SK-N-SH (cell line): ENCODE measurements at regions not wholly inside any gene's neighbourhood (a gene's known extent, or its start where the extent isn't known, plus 50 kb on each side); places are given as distances from the start of the nearest gene placed in this dataset.

ENCODE experiments used
- CTCF ChIA-PET: fragments of 300-600, 350-600 bp; formaldehyde crosslinking; extraction: SDS; loops from one replicate; lab custom pipeline; 2021; lab: Yijun Ruan, JAX
- POLR2A ChIA-PET: fragments of 350-600 bp; sonication (Branson Sonifier 250); formaldehyde crosslinking; extraction: SDS; loops from one replicate; lab custom pipeline; 2020; ENCODE audit warnings: antibody characterized with exemption, inconsistent platforms; lab: Yijun Ruan, JAX
- DNase-seq: peaks from one replicate; pipeline ENCODE4 v3.0.0; 2012
- H2AFZ ChIP-seq: fragments of 200-600 bp; sonication (generic); 2 replicates; pipeline ENCODE4 v1.8.1; 2016; ENCODE audit warnings: antibody characterized with exemption, mild to moderate bottlenecking, low read depth
- H3F3A ChIP-seq: fragments of 200-600 bp; sonication (generic); replicated peaks from 2 replicates; pipeline ENCODE3; 2016; ENCODE audit warnings: antibody characterized with exemption, mild to moderate bottlenecking; ENCODE audit not compliant: insufficient read depth
- H3K27ac ChIP-seq, 2 experiments: fragments of 200-500 bp in 1 of 2; fragments of 200-600 bp in 1 of 2; sonication (Bioruptor generic) in 1 of 2; sonication (generic), shearing (Covaris generic) in 1 of 2; 2 replicates each; pipeline versions ENCODE4 v1.5.1 to v1.6.1; 2014 to 2016; ENCODE audit warnings: low read depth in 2 of 2, inconsistent platforms in 1 of 2, low read length in 1 of 2, mild to moderate bottlenecking in 1 of 2, mixed read lengths in 1 of 2
- H3K27me3 ChIP-seq: fragments of 200-600 bp; sonication (generic), shearing (Covaris generic); 2 replicates; pipeline ENCODE4 v1.6.1; 2016; ENCODE audit warnings: mixed run types; ENCODE audit not compliant: insufficient read depth
- H3K36me3 ChIP-seq, 2 experiments: fragments of 200-500 bp in 1 of 2; fragments of 200-600 bp in 1 of 2; sonication (Bioruptor generic) in 1 of 2; sonication (generic) in 1 of 2; replicated peaks in 1 of 2; 2 replicates each; pipeline versions ENCODE3 to v1.5.1; 2014 to 2016; ENCODE audit warnings: low read length in 1 of 2, mild to moderate bottlenecking in 1 of 2; ENCODE audit not compliant: insufficient read depth in 2 of 2, control insufficient read depth in 1 of 2
- H3K4me1 ChIP-seq, 2 experiments: fragments of 200-500 bp in 1 of 2; fragments of 200-600 bp in 1 of 2; sonication (Bioruptor generic) in 1 of 2; sonication (generic), shearing (Covaris generic) in 1 of 2; 2 replicates each; pipeline versions ENCODE4 v1.5.1 to v1.6.1; 2014 to 2016; ENCODE audit warnings: low read depth in 1 of 2, low read length in 1 of 2, mixed run types in 1 of 2; ENCODE audit not compliant: insufficient read depth in 2 of 2, control insufficient read depth in 1 of 2
- H3K4me2 ChIP-seq: fragments of 200-600 bp; sonication (generic), shearing (Covaris generic); 2 replicates; pipeline ENCODE4 v1.6.1; 2017; ENCODE audit warnings: mixed run types
- H3K4me3 ChIP-seq, 2 experiments: fragments of 200-500 bp in 1 of 2; fragments of 200-600 bp in 1 of 2; sonication (Bioruptor generic) in 1 of 2; sonication (generic), shearing (Covaris generic) in 1 of 2; 2 replicates each; pipeline versions ENCODE4 v1.5.1 to v1.8.1; 2014 to 2016; ENCODE audit warnings: low read depth in 2 of 2, inconsistent platforms in 1 of 2, low read length in 1 of 2, mild to moderate bottlenecking in 1 of 2, mixed read lengths in 1 of 2, moderate library complexity in 1 of 2
- H3K79me2 ChIP-seq: fragments of 200-600 bp; sonication (generic); 2 replicates; pipeline ENCODE4 v1.8.1; 2017; ENCODE audit warnings: mild to moderate bottlenecking; ENCODE audit not compliant: insufficient read depth
- H3K9ac ChIP-seq: fragments of 200-600 bp; sonication (generic); 2 replicates; pipeline ENCODE4 v1.6.1; 2017; ENCODE audit warnings: mixed run types
- H3K9me2 ChIP-seq: fragments of 200-600 bp; sonication (generic); 2 replicates; pipeline ENCODE4 v1.6.1; 2017; ENCODE audit warnings: mixed run types
- H3K9me3 ChIP-seq: fragments of 200-600 bp; sonication (generic); 2 replicates; pipeline ENCODE4 v1.6.1; 2017; ENCODE audit warnings: mixed run types, mild to moderate bottlenecking, moderate library complexity
- H4K20me1 ChIP-seq: fragments of 200-600 bp; sonication (generic); 2 replicates; pipeline ENCODE4 v1.6.1; 2017; ENCODE audit warnings: mild to moderate bottlenecking, mixed run types; ENCODE audit not compliant: insufficient read depth
- CHD2 ChIP-seq: fragments of 150-350 bp; IDR thresholded peaks from 2 replicates; pipeline ENCODE4 v1.6.1; 2018; ENCODE audit warnings: low read length; ENCODE audit not compliant: partially characterized antibody
- CTCF ChIP-seq: fragments of 200-600 bp; sonication (generic); IDR thresholded peaks from 2 replicates; pipeline ENCODE4 v1.6.1; 2017; ENCODE audit warnings: antibody characterized with exemption, mild to moderate bottlenecking, moderate library complexity
- EP300 ChIP-seq, 2 experiments: IDR thresholded peaks; 2 replicates each; pipeline versions ENCODE4 v1.4.0 to v1.6.1; 2012; ENCODE audit warnings: borderline replicate concordance in 1 of 2, low read depth in 1 of 2, low read length in 1 of 2
- FOSL2 ChIP-seq: IDR thresholded peaks from 2 replicates; pipeline ENCODE4 v1.4.0; 2012; ENCODE audit warnings: low read depth, mild to moderate bottlenecking, moderate library complexity, borderline replicate concordance
- FOXJ3 ChIP-seq: sonication (generic); formaldehyde crosslinking; IDR thresholded peaks from 2 replicates; pipeline ENCODE4 v1.5.1; 2020; ENCODE audit warnings: mild to moderate bottlenecking, missing genetic modification reagents
- FOXM1 ChIP-seq: IDR thresholded peaks from 2 replicates; pipeline ENCODE4 v1.4.0; 2012; ENCODE audit warnings: low read depth, mild to moderate bottlenecking
- GABPA ChIP-seq: IDR thresholded peaks from 2 replicates; pipeline ENCODE4 v1.4.0; 2012; ENCODE audit warnings: low read depth, mild to moderate bottlenecking
- IRF3 ChIP-seq: fragments of 150-350 bp; IDR thresholded peaks from 2 replicates; pipeline ENCODE4 v1.6.1; 2016; ENCODE audit warnings: mild to moderate bottlenecking, low read depth, low read length
- MAX ChIP-seq: IDR thresholded peaks from 2 replicates; pipeline ENCODE4 v1.4.0; 2012; ENCODE audit warnings: low read depth
- MEF2A ChIP-seq: IDR thresholded peaks from 2 replicates; pipeline ENCODE4 v1.4.0; 2012; ENCODE audit warnings: low read depth, borderline replicate concordance
- NFIC ChIP-seq: IDR thresholded peaks from 2 replicates; pipeline ENCODE4 v1.4.0; 2012; ENCODE audit warnings: borderline replicate concordance
- RAD21 ChIP-seq: IDR thresholded peaks from 2 replicates; pipeline ENCODE4 v1.6.1; 2012; ENCODE audit warnings: mild to moderate bottlenecking, low read length
- RCOR1 ChIP-seq: fragments of 150-350 bp; IDR thresholded peaks from 2 replicates; pipeline ENCODE4 v1.6.1; 2017; ENCODE audit warnings: antibody characterized with exemption, low read length
- RFX5 ChIP-seq: IDR thresholded peaks from 2 replicates; pipeline ENCODE4 v1.6.1; 2012; ENCODE audit warnings: mild to moderate bottlenecking, improper control_type of control experiment, low read length
- RXRA ChIP-seq: IDR thresholded peaks from 2 replicates; pipeline ENCODE4 v1.4.0; 2012; ENCODE audit warnings: low read depth, mild to moderate bottlenecking, borderline replicate concordance
- SIN3A ChIP-seq: IDR thresholded peaks from 2 replicates; pipeline ENCODE4 v1.6.1; 2012; ENCODE audit warnings: low read depth, mild to moderate bottlenecking, low read length, moderate library complexity, borderline replicate concordance
- TAF1 ChIP-seq: IDR thresholded peaks from 2 replicates; pipeline ENCODE4 v1.6.1; 2012; ENCODE audit warnings: low read depth, mild to moderate bottlenecking, low read length, moderate library complexity, borderline replicate concordance
- TEAD4 ChIP-seq: IDR thresholded peaks from 2 replicates; pipeline ENCODE4 v1.4.0; 2012; ENCODE audit warnings: mild to moderate bottlenecking, borderline replicate concordance; ENCODE audit not compliant: insufficient read depth
- USF1 ChIP-seq: IDR thresholded peaks from 2 replicates; pipeline ENCODE4 v1.4.0; 2012; ENCODE audit warnings: low read depth, borderline replicate concordance
- YY1 ChIP-seq: IDR thresholded peaks from 2 replicates; pipeline ENCODE4 v1.4.0; 2012; ENCODE audit warnings: low read depth, mild to moderate bottlenecking
- ZBTB33 ChIP-seq: IDR thresholded peaks from 2 replicates; pipeline ENCODE4 v1.4.0; 2012; ENCODE audit warnings: low read depth, borderline replicate concordance
- WGBS: methylation state at CpG from one replicate; pipeline ENCODE4 v1.1.6; 2017; ENCODE audit warnings: low lambda C conversion rate; 5-methylcytosine and 5-hydroxymethylcytosine counted together

GRCh38 chr6:165822501-165822900, 159.5 kb upstream of the PDE10A start:
- no peak overlapping the region for H3K9ac ChIP-seq
- H3K4me1 ChIP-seq: no peaks in the 10 kb centered on the region
- no peak overlapping the region for H3K4me3 ChIP-seq
- H3K27me3 ChIP-seq: no peaks in the 10 kb centered on the region
- no peaks in the 10 kb centered on the region for H3K9me2 ChIP-seq
- DNase-seq: no peak
- no peak overlapping the region for H2AFZ ChIP-seq
- H3K9me3 ChIP-seq: no peaks in the 10 kb centered on the region
- POLR2A ChIA-PET: no interaction called here
- no peak for TF ChIP-seq IRF3
- no peak for TF ChIP-seq USF1
- TF ChIP-seq EP300 (IDR thresholded peaks at IDR 0.05; ENCODE audit: borderline replicate concordance in 1 of 2, low read depth in 1 of 2, low read length in 1 of 2): no peak
- TF ChIP-seq GABPA: no peak
- no peak for TF ChIP-seq RAD21
- no peak for TF ChIP-seq MEF2A
- TF ChIP-seq YY1: no peak
- H4K20me1 ChIP-seq: no peaks in the 10 kb centered on the region
- CTCF ChIA-PET: interaction anchor here (0.7 to 0.8 kb wide), 2 partner anchors 28 to 382 kb away, joined by 3 to 4 read pairs; no protein-coding TSS in a partner anchor
- no peak overlapping the region for H3K4me2 ChIP-seq
- 79% methylated on average over 7 of the region's 7 CpGs for WGBS
- no peaks in the 10 kb centered on the region for H3K36me3 ChIP-seq
- H3K79me2 ChIP-seq: no peaks in the 10 kb centered on the region
- H3F3A ChIP-seq: no peaks in the 10 kb centered on the region
- no peak overlapping the region for H3K27ac ChIP-seq

GRCh38 chr6:165821754-165822153, 158.7 kb upstream of the PDE10A start:
- CTCF ChIA-PET: interaction anchor here (1.5 kb wide), 1 partner anchor 29 kb away, joined by 6 read pairs; no protein-coding TSS in a partner anchor
- H3K9me3 ChIP-seq: no peaks in the 10 kb centered on the region
- no peak overlapping the region for H3K4me3 ChIP-seq
- no peak overlapping the region for H3K27ac ChIP-seq
- no peaks in the 10 kb centered on the region for H3K4me1 ChIP-seq
- no peak overlapping the region for H3K4me2 ChIP-seq
- DNase-seq: no peak
- no peaks in the 10 kb centered on the region for H3K79me2 ChIP-seq
- POLR2A ChIA-PET: no interaction called here
- H3K9ac ChIP-seq: no peak overlapping the region
- H3K36me3 ChIP-seq: no peaks in the 10 kb centered on the region
- H3K27me3 ChIP-seq: no peaks in the 10 kb centered on the region
- H4K20me1 ChIP-seq: no peaks in the 10 kb centered on the region
- H3F3A ChIP-seq: no peaks in the 10 kb centered on the region
- no peaks in the 10 kb centered on the region for H3K9me2 ChIP-seq
- WGBS: 39% methylated on average over 9 of the region's 9 CpGs
- H2AFZ ChIP-seq: no peak overlapping the region
- TF ChIP-seq IRF3: no peak
- TF ChIP-seq NFIC: no peak
- TF ChIP-seq CTCF: no peak
- no peak for TF ChIP-seq MAX
- TF ChIP-seq FOXJ3 (CRISPR knock-in tag): no peak
- TF ChIP-seq FOSL2: no peak
- no peak for TF ChIP-seq SIN3A
- no peak for TF ChIP-seq RCOR1
- no peak for TF ChIP-seq TEAD4
- TF ChIP-seq FOXM1: no peak
- no peak for TF ChIP-seq CHD2
- TF ChIP-seq EP300 (IDR thresholded peaks at IDR 0.05; ENCODE audit: borderline replicate concordance in 1 of 2, low read depth in 1 of 2, low read length in 1 of 2): no peak
- TF ChIP-seq RFX5: no peak
- TF ChIP-seq RAD21: no peak
- TF ChIP-seq RXRA: no peak
- TF ChIP-seq TAF1: no peak
- TF ChIP-seq ZBTB33: no peak
